ENCODE measurements at regions not wholly inside any gene's neighbourhood (a gene's known extent, or its start where the extent isn't known, plus 50 kb on each side); places are given as distances from the start of the nearest gene placed in this dataset.

DNA sequence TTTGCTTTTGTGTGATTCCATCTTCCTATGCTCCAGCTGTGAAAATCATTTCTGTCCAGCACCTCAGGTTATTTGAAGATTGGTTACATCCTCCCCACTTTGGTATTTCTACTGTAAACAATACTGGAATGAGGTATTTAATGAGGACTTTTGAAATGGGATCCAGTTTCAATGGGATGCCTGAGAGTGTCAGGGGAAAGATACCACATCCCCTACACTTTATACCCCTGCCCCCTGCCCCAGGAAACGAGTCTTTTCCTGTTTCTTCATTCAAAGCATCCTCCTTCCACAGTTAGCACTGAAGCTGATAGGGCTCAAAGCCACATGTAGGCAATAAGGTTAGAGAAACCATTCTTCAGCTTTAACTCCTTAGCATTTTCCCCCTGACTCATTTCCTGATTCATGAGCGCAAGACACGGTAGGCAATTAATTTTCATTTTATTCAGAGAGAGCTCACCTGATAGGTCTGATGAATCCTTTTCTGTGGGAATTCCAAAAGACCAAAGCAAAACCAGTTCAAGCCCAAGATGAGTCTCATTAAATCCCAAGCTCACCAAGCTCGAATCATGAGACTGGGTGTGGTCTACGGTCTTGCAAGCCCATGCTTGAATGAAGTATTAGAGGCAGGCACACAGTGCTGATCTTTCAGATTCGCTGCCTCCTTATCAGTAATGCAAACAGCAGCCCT is 143.6 kb upstream of the CRY1 start:
- Histone ChIP-seq H3K36me3 (no peaks in the 10 kb centered on the region), H3K4me3 (no peak overlapping the region), H3K4me1 (no peaks in the 10 kb centered on the region), H3K27ac (no peak overlapping the region), H3K27me3 (no peaks in the 10 kb centered on the region), H3K9me3 (no peaks in the 10 kb centered on the region)
- no peak for ATAC-seq
- no peak for DNase-seq
- TF ChIP-seq, protein P1, sequence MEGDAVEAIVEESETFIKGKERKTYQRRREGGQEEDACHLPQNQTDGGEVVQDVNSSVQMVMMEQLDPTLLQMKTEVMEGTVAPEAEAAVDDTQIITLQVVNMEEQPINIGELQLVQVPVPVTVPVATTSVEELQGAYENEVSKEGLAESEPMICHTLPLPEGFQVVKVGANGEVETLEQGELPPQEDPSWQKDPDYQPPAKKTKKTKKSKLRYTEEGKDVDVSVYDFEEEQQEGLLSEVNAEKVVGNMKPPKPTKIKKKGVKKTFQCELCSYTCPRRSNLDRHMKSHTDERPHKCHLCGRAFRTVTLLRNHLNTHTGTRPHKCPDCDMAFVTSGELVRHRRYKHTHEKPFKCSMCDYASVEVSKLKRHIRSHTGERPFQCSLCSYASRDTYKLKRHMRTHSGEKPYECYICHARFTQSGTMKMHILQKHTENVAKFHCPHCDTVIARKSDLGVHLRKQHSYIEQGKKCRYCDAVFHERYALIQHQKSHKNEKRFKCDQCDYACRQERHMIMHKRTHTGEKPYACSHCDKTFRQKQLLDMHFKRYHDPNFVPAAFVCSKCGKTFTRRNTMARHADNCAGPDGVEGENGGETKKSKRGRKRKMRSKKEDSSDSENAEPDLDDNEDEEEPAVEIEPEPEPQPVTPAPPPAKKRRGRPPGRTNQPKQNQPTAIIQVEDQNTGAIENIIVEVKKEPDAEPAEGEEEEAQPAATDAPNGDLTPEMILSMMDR (IDR thresholded peaks at IDR 0.05), result no peak
- FAIRE-seq, result no peak
- intact Hi-C loops (cut with DNase I), result no loop called here
- 44% methylated on average over 6 of the region's 6 CpGs for WGBS, 2 donors

DNA sequence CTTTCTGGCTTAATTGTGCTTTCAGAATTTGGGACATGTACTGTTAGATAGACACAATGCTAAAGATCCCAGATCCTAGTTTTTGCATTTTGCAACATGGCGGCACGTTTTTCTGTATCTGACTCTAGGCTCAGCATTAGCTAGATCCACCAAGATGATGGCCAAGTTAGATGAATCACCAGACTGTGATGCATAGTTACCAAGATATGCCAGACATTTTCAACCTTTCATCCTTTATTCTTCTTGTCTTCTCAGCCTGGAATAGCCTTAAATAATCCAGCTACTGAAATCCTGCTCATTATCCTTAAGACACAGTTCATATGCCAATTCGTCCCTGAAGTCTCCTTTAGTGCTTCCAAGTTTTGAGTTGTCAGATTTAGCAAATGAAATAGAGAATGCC is 144.9 kb upstream of the CRY1 start:
- TF ChIP-seq, protein P1 (IDR thresholded peaks at IDR 0.05), result no peak
- Histone ChIP-seq H3K4me3 (no peak overlapping the region), H3K9me3 (no peaks in the 10 kb centered on the region), H3K27ac (no peak overlapping the region), H3K4me1 (no peaks in the 10 kb centered on the region), H3K27me3 (no peaks in the 10 kb centered on the region), H3K36me3 (no peaks in the 10 kb centered on the region)
- 74 to 85% methylated on average over 3 of the region's 3 CpGs for WGBS, 2 donors
- FAIRE-seq, result no peak
- ATAC-seq, result no peak
- no peak for DNase-seq
- intact Hi-C loops (cut with DNase I), result no loop called here

DNA sequence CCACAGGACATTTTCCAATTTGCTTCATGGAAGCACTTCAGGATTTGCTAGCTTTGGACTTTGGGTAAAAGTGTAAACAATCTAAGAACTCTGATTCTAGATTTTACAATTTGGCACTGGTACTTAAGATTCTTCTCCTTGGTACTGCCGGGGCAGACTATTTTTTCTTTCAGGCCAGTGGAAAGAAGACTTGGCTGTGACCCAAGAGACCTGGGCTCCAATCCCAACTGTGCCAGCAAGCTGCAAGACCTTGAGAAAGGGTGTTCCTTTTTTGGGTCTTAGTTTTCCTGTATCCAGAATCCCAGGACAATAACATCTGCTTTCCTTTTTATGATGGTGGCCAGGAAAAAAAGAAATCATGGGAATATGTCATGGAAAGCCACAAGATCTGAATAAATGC is 148.1 kb upstream of the CRY1 start:
- 13 to 20% methylated on average over 1 of the region's 1 CpG for WGBS, 2 donors
- ATAC-seq (no peak), FAIRE-seq (no peak), DNase-seq (peak in 3 of 6 donors; percentile 10 to 19 (median 13))
- no peaks in the 10 kb centered on the region for H3K36me3 ChIP-seq
- intact Hi-C loops (cut with DNase I), result no loop called here
- TF ChIP-seq, protein P1 (IDR thresholded peaks at IDR 0.05), result no peak
- no peaks in the 10 kb centered on the region for H3K9me3 ChIP-seq
- H3K27ac ChIP-seq, result no peak overlapping the region
- H3K4me3 ChIP-seq, result no peak overlapping the region
- no peaks in the 10 kb centered on the region for H3K27me3 ChIP-seq
- no peaks in the 10 kb centered on the region for H3K4me1 ChIP-seq

- DNase-seq (no peak), FAIRE-seq (no peak), ATAC-seq (no peak)
- Histone ChIP-seq H3K9me3 (no peaks in the 10 kb centered on the region), H3K27ac (no peak overlapping the region), H3K4me3 (no peak overlapping the region), H3K4me1 (no peaks in the 10 kb centered on the region), H3K36me3 (no peaks in the 10 kb centered on the region), H3K27me3 (no peaks in the 10 kb centered on the region)
- TF ChIP-seq, protein P1 (IDR thresholded peaks at IDR 0.05), result no peak
- intact Hi-C loops (cut with DNase I), result no loop called here
- WGBS, 2 donors, result 37 to 52% methylated on average over 4 of the region's 4 CpGs
Observed at GRCh38 chr12:107242189-107242588, 148.8 kb upstream of the CRY1 start.

DNA sequence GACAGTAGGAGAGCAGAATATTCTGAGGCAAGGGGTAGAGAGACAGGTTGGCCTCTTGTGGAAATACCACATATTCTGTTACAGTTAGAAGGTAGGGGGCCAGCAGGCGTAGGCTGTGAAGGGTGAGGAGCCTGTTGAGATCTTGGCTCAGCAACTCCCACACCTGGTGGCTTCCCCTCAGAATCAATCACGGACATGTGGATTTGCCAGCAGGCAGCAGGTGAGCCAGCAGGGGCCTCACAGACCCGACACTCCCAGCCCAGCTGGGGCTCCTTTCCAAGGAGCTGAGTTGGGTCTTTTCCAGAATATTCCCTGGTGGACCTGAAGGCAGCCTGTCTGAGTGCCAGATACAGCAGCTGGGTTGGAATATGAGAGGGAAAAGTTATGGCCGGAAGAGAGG is 150.0 kb upstream of the CRY1 start:
- H3K36me3 ChIP-seq, result no peaks in the 10 kb centered on the region
- no peaks in the 10 kb centered on the region for H3K4me1 ChIP-seq
- FAIRE-seq, result no peak
- H3K4me3 ChIP-seq, result no peak overlapping the region
- H3K9me3 ChIP-seq, result no peaks in the 10 kb centered on the region
- H3K27me3 ChIP-seq, result no peaks in the 10 kb centered on the region
- 15 to 17% methylated on average over 4 of the region's 4 CpGs for WGBS, 2 donors
- TF ChIP-seq, protein P1 (IDR thresholded peaks at IDR 0.05), result no peak
- peak; percentile 63 to 87 (median 75) for DNase-seq
- ATAC-seq, result peak; percentile 88 to 96 (median 93)
- intact Hi-C loops (cut with DNase I), result no loop called here
- no peak overlapping the region for H3K27ac ChIP-seq
